ENCODE measurements at regions not wholly inside any gene's neighbourhood (a gene's known extent, or its start where the extent isn't known, plus 50 kb on each side); places are given as distances from the start of the nearest gene placed in this dataset.

DNA sequence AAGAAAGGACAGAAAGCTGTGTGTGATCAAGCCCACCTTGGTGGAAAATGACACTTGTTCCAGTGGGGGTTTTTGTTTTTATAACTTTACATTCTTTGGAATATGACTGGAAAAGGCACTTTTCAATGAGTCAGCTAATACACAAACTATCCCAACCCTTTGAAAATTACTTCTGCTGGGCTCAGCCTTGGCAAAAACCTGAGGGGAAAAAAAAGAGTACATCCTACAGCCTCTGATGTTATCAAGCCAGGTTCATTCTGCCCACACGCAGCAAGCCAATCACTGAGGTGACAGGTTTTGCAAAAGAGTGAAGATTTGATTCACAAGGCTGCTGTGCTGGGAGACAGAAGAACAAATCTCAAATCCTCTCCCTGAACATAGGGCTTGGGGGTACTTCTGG is 484.5 kb upstream of the ERCC4 start:
- TF ChIP-seq, protein P1, sequence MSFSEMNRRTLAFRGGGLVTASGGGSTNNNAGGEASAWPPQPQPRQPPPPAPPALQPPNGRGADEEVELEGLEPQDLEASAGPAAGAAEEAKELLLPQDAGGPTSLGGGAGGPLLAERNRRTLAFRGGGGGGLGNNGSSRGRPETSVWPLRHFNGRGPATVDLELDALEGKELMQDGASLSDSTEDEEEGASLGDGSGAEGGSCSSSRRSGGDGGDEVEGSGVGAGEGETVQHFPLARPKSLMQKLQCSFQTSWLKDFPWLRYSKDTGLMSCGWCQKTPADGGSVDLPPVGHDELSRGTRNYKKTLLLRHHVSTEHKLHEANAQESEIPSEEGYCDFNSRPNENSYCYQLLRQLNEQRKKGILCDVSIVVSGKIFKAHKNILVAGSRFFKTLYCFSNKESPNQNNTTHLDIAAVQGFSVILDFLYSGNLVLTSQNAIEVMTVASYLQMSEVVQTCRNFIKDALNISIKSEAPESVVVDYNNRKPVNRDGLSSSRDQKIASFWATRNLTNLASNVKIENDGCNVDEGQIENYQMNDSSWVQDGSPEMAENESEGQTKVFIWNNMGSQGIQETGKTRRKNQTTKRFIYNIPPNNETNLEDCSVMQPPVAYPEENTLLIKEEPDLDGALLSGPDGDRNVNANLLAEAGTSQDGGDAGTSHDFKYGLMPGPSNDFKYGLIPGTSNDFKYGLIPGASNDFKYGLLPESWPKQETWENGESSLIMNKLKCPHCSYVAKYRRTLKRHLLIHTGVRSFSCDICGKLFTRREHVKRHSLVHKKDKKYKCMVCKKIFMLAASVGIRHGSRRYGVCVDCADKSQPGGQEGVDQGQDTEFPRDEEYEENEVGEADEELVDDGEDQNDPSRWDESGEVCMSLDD (tag by site-specific recombination; IDR thresholded peaks at IDR 0.05), result no peak
- TF ChIP-seq, protein P2, sequence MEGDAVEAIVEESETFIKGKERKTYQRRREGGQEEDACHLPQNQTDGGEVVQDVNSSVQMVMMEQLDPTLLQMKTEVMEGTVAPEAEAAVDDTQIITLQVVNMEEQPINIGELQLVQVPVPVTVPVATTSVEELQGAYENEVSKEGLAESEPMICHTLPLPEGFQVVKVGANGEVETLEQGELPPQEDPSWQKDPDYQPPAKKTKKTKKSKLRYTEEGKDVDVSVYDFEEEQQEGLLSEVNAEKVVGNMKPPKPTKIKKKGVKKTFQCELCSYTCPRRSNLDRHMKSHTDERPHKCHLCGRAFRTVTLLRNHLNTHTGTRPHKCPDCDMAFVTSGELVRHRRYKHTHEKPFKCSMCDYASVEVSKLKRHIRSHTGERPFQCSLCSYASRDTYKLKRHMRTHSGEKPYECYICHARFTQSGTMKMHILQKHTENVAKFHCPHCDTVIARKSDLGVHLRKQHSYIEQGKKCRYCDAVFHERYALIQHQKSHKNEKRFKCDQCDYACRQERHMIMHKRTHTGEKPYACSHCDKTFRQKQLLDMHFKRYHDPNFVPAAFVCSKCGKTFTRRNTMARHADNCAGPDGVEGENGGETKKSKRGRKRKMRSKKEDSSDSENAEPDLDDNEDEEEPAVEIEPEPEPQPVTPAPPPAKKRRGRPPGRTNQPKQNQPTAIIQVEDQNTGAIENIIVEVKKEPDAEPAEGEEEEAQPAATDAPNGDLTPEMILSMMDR (tag by site-specific recombination; IDR thresholded peaks at IDR 0.05), result no peak
- TF ChIP-seq ZNF561 (tag by site-specific recombination; IDR thresholded peaks at IDR 0.05; ENCODE audit: borderline replicate concordance) (no peak), ZNF394 (tag by site-specific recombination; IDR thresholded peaks at IDR 0.05; ENCODE audit: borderline replicate concordance) (no peak), HOXA7 (CRISPR knock-in tag; IDR thresholded peaks at IDR 0.05; ENCODE audit: borderline replicate concordance) (no peak), YY1 (tag by site-specific recombination; IDR thresholded peaks at IDR 0.05) (no peak)
